ENCODE measurements at regions not wholly inside any gene's neighbourhood (a gene's known extent, or its start where the extent isn't known, plus 50 kb on each side); places are given as distances from the start of the nearest gene placed in this dataset.
A peak's percentile ranks its signal among the peaks of the same experiment; 100 is the strongest.

DNA sequence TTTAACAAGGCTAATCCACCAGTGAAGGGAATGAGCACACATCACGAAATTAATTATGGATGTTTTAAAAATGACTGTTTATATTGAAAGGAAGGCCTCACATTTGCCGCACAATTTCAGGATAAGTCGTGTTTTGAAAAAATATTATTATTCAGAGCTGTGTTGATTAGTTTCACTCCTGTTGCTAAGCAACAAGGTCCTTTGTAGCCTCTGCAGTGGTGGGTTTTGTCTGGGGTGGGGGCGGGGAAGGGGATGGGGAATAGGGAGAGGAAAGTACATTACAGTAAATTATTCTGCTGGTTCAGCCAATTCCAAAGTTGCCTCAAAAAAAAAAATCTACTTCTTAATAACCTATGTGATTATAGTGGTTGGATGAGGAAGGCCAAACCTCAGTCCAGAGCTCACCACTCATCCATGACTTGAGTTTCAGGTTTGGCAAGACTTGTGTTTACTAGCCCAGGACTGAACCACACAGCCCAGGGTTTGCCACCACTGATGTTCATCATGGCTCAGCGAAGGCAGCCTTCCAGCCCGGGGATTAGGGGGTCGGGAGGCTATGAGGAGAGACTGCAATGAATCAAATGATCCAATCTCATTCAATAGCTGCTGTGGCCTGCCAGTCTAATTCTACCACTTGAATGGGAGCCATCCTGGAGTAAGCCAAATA lies 162.5 kb upstream of the ATP6AP2 start:
- Histone ChIP-seq H3K36me3 (replicated peaks in 1 of 2) (no peaks in the 10 kb centered on the region), H3K27ac (no peak overlapping the region), H3K4me3 (no peak overlapping the region), H3K4me1 (replicated peaks in 1 of 2) (no peaks in the 10 kb centered on the region), H3K27me3 (peaks cover 4% of the 10 kb centered on the region), H3K9me3 (replicated peaks in 1 of 3) (no peaks in the 10 kb centered on the region)
- 75 to 88% (median 82%) methylated on average over 4 to 7 of the region's 7 CpGs for WGBS, 4 donors
- intact Hi-C loops (cut with DNase I): no loop called here
- DNase-seq: no peak
- no peak for TF ChIP-seq POLR2A (IDR thresholded peaks at IDR 0.05)
- TF ChIP-seq, protein P1, sequence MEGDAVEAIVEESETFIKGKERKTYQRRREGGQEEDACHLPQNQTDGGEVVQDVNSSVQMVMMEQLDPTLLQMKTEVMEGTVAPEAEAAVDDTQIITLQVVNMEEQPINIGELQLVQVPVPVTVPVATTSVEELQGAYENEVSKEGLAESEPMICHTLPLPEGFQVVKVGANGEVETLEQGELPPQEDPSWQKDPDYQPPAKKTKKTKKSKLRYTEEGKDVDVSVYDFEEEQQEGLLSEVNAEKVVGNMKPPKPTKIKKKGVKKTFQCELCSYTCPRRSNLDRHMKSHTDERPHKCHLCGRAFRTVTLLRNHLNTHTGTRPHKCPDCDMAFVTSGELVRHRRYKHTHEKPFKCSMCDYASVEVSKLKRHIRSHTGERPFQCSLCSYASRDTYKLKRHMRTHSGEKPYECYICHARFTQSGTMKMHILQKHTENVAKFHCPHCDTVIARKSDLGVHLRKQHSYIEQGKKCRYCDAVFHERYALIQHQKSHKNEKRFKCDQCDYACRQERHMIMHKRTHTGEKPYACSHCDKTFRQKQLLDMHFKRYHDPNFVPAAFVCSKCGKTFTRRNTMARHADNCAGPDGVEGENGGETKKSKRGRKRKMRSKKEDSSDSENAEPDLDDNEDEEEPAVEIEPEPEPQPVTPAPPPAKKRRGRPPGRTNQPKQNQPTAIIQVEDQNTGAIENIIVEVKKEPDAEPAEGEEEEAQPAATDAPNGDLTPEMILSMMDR (IDR thresholded peaks at IDR 0.05): no peak

DNA sequence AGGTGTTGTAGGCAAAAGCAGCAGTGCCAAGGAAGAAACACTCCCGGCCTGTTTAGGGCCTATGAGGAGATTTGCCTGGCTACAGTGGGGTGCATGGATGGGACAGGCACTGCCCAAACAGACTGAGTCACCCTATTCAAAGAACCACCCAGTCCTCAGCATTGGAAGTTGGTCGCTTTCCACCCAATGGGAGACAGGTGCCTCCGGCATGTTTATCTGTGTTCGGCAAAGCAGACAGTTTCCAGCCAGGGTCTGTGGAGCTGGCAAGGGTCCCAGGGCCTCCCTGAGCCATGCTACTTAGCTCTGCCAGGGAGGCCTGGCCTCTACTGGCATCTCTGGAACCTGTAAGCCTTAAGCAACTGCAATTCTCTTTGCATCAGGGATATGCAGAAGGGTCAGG lies 165.1 kb upstream of the ATP6AP2 start:
- H3K9me3 ChIP-seq (replicated peaks in 1 of 3): no peaks in the 10 kb centered on the region
- no peaks in the 10 kb centered on the region for H3K36me3 ChIP-seq (replicated peaks in 1 of 2)
- WGBS, 4 donors: 63 to 83% (median 71%) methylated on average over 3 to 4 of the region's 4 CpGs
- intact Hi-C loops (cut with DNase I): no loop called here
- H3K27me3 ChIP-seq: peaks cover 4% of the 10 kb centered on the region
- H3K4me1 ChIP-seq (replicated peaks in 1 of 2): no peaks in the 10 kb centered on the region
- H3K27ac ChIP-seq: no peak overlapping the region
- no peak overlapping the region for H3K4me3 ChIP-seq
- peak in 5 of 7 donors; percentile 29 to 46 (median 34) for DNase-seq
- TF ChIP-seq POLR2A (IDR thresholded peaks at IDR 0.05): no peak

- TF ChIP-seq, protein P1 (IDR thresholded peaks at IDR 0.05): no peak
- Histone ChIP-seq H3K36me3 (replicated peaks in 1 of 2) (no peaks in the 10 kb centered on the region), H3K4me1 (replicated peaks in 1 of 2) (no peaks in the 10 kb centered on the region), H3K9me3 (replicated peaks in 1 of 3) (no peaks in the 10 kb centered on the region), H3K4me3 (no peak overlapping the region), H3K27ac (no peak overlapping the region), H3K27me3 (peaks cover 4% of the 10 kb centered on the region)
- WGBS, 4 donors: 82 to 95% (median 90%) methylated on average over 3 of the region's 3 CpGs; no CpG with 5 or more reads in 1 of the 4 donors
- intact Hi-C loops (cut with DNase I): no loop called here
- DNase-seq: no peak
Observed at GRCh38 chrX:40414335-40414734, 166.4 kb upstream of the ATP6AP2 start.

DNA sequence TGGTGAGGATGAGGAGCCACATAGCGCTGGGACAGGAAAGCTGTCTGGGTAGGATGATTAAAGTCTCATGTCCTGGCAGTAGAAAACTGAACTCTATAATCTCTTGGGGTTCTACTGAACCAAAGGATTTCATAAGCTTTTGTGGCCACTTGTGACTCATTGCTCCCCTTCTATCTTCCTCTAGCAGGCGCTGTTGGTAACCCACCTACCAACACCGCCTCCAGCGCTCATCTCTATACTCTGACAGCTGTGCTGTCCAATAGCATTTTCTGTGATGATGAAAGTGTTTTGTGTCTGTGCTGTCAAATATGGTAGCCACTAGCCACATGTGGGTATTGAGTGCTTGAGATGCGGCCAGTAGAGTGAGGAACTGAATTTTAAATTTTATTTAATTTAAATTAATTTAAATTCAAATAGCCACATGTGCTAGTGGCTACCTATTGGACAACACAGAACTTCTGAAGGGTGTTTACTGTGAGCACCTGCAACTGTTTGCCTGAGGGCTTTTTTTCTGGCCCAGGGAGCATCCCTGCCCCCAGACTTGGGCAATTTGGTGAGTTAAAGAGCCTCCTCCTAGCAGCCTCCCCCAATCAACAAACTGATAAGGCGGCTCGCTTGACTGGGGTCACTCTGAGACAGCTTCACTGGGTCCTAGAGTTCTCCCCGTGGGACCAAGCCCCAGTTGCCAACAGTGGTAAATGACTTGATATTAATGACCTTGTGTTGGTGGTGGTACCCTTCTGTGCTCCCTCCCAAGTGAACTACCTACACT lies 169.2 kb upstream of the ATP6AP2 start:
- intact Hi-C loops (cut with DNase I): no loop called here
- TF ChIP-seq, protein P1 (IDR thresholded peaks at IDR 0.05): no peak
- TF ChIP-seq POLR2A (IDR thresholded peaks at IDR 0.05): no peak
- no peak for DNase-seq
- Histone ChIP-seq H3K27me3 (peaks cover 4% of the 10 kb centered on the region), H3K9me3 (replicated peaks in 1 of 3) (no peaks in the 10 kb centered on the region), H3K4me1 (replicated peaks in 1 of 2) (no peaks in the 10 kb centered on the region), H3K36me3 (replicated peaks in 1 of 2) (no peaks in the 10 kb centered on the region), H3K4me3 (no peak overlapping the region), H3K27ac (no peak overlapping the region)
- 58 to 89% (median 71%) methylated on average over 5 to 8 of the region's 8 CpGs for WGBS, 4 donors

Measured in adrenal gland (tissue), 9 donors.